IMR-90 (cell line): ENCODE measurements at regions not wholly inside any gene's neighbourhood (a gene's known extent, or its start where the extent isn't known, plus 50 kb on each side); places are given as distances from the start of the nearest gene placed in this dataset.
A peak's percentile ranks its signal among the peaks of the same experiment; 100 is the strongest.

Experiments
- ATAC-seq: fragments of 200-7000 bp; cut with Tn5 transposase; 2 replicates; pipeline ENCODE4 v1.9.1; 2020; ENCODE audit warnings: low read depth, mild to moderate bottlenecking, moderate library complexity
- BruUV-seq: library from RNA; stranded (reverse); fragments of 400-500 nt; replicated peaks from 2 replicates; lab custom pipeline; 2021; lab: Mats Ljungman, UMichigan
- CTCF ChIA-PET: fragments of 300-600 bp; formaldehyde crosslinking; extraction: SDS; loops from one replicate; lab custom pipeline; 2021; ENCODE audit warnings: antibody characterized with exemption; lab: Yijun Ruan, JAX
- POLR2A ChIA-PET: fragments of 300-600 bp; sonication (Branson Sonifier 250); formaldehyde crosslinking; loops from one replicate; lab custom pipeline; 2022; ENCODE audit warnings: antibody characterized with exemption; ENCODE audit not compliant: unreplicated experiment; lab: Charles Lee
- DNase-seq: peaks from one replicate; pipeline ENCODE4 v3.0.0; 2013
- H2AFZ ChIP-seq: replicated peaks from 2 replicates; pipeline ENCODE3; 2013; ENCODE audit warnings: low read length, mild to moderate bottlenecking; ENCODE audit not compliant: poor library complexity
- H2AK5ac ChIP-seq: 2 replicates; pipeline ENCODE4 v1.6.1; 2013; ENCODE audit warnings: low read depth, low read length, inconsistent platforms
- H2AK9ac ChIP-seq: replicated peaks from 2 replicates; pipeline ENCODE3; 2013; ENCODE audit warnings: mild to moderate bottlenecking, low read depth, low read length, moderate library complexity; ENCODE audit not compliant: poor library complexity
- H2BK120ac ChIP-seq: 2 replicates; pipeline ENCODE4 v1.6.1; 2013; ENCODE audit warnings: low read depth, low read length, inconsistent platforms
- H2BK15ac ChIP-seq: 3 replicates; pipeline ENCODE4 v1.6.1; 2013; ENCODE audit warnings: low read depth, low read length, inconsistent platforms
- H2BK20ac ChIP-seq: 2 replicates; pipeline ENCODE4 v1.6.1; 2013; ENCODE audit warnings: low read depth, mild to moderate bottlenecking, inconsistent platforms, low read length, moderate library complexity
- H2BK5ac ChIP-seq: 2 replicates; pipeline ENCODE4 v1.6.1; 2013; ENCODE audit warnings: mild to moderate bottlenecking, low read depth, low read length, inconsistent platforms; ENCODE audit not compliant: poor library complexity, severe bottlenecking
- H3K14ac ChIP-seq: replicated peaks from 2 replicates; pipeline ENCODE4 v1.6.1; 2013; ENCODE audit warnings: low read depth, low read length, inconsistent platforms
- H3K18ac ChIP-seq: 2 replicates; pipeline ENCODE4 v1.6.1; 2013; ENCODE audit warnings: low read depth, low read length, control low read depth
- H3K23ac ChIP-seq: 2 replicates; pipeline ENCODE4 v1.6.1; 2013; ENCODE audit warnings: low read depth, low read length, inconsistent platforms
- H3K27ac ChIP-seq: 2 replicates; pipeline ENCODE4 v1.5.1; 2013; ENCODE audit warnings: mild to moderate bottlenecking, control low read depth, low read length; ENCODE audit not compliant: insufficient read depth
- H3K27me3 ChIP-seq: 2 replicates; pipeline ENCODE4 v1.6.1; 2013; ENCODE audit warnings: low read length; ENCODE audit not compliant: control insufficient read depth, insufficient read depth
- H3K36me3 ChIP-seq: 2 replicates; pipeline ENCODE4 v1.6.1; 2013; ENCODE audit warnings: low read length, mixed read lengths; ENCODE audit not compliant: control insufficient read depth, insufficient read depth
- H3K4ac ChIP-seq: 2 replicates; pipeline ENCODE4 v1.6.1; 2013; ENCODE audit warnings: low read depth, low read length, inconsistent platforms
- H3K4me1 ChIP-seq: 2 replicates; pipeline ENCODE4 v1.6.1; 2013; ENCODE audit warnings: low read length, mixed read lengths; ENCODE audit not compliant: control insufficient read depth, insufficient read depth
- H3K4me2 ChIP-seq: 2 replicates; pipeline ENCODE4 v1.6.1; 2013; ENCODE audit warnings: low read depth, mild to moderate bottlenecking, control low read depth, low read length, moderate library complexity
- H3K4me3 ChIP-seq: 2 replicates; pipeline ENCODE4 v1.5.1; 2013; ENCODE audit warnings: low read depth, mild to moderate bottlenecking, control low read depth, low read length, moderate library complexity; ENCODE audit not compliant: insufficient read depth
- H3K56ac ChIP-seq: 2 replicates; pipeline ENCODE4 v1.6.1; 2013; ENCODE audit warnings: low read length, inconsistent platforms; ENCODE audit not compliant: insufficient read depth; ENCODE audit errors: extremely low read depth
- H3K79me1 ChIP-seq, 2 experiments: 2 replicates each; pipeline ENCODE4 v1.6.1; 2013; ENCODE audit warnings: low read length in 2 of 2, inconsistent platforms in 1 of 2, low read depth in 1 of 2
- H3K9ac ChIP-seq: 2 replicates; pipeline ENCODE4 v1.6.1; 2013; ENCODE audit warnings: low read depth, low read length, control low read depth
- H3K9me1 ChIP-seq: 2 replicates; pipeline ENCODE4 v1.6.1; 2013; ENCODE audit warnings: low read length, inconsistent platforms; ENCODE audit not compliant: insufficient read depth
- H3K9me3 ChIP-seq: 2 replicates; pipeline ENCODE4 v1.6.1; 2013; ENCODE audit warnings: low read length; ENCODE audit not compliant: control insufficient read depth, insufficient read depth
- H4K20me1 ChIP-seq: 2 replicates; pipeline ENCODE4 v1.6.1; 2013; ENCODE audit warnings: low read length, inconsistent platforms; ENCODE audit not compliant: insufficient read depth
- H4K5ac ChIP-seq: 2 replicates; pipeline ENCODE4 v1.6.1; 2013; ENCODE audit warnings: mild to moderate bottlenecking, low read depth, low read length, control low read depth
- H4K8ac ChIP-seq, 2 experiments: 2 replicates each; pipeline ENCODE4 v1.6.1; 2013; ENCODE audit warnings: low read depth in 2 of 2, low read length in 2 of 2, control low read depth in 1 of 2, inconsistent platforms in 1 of 2
- H4K91ac ChIP-seq: 2 replicates; pipeline ENCODE4 v1.6.1; 2013; ENCODE audit warnings: low read depth, low read length, inconsistent platforms; ENCODE audit not compliant: insufficient read depth
- FOS ChIP-seq: fragments of 150-350 bp; IDR thresholded peaks from 2 replicates; pipeline ENCODE4 v1.6.1; 2016; ENCODE audit warnings: low read depth, low read length
- MAFK ChIP-seq: IDR thresholded peaks from 2 replicates; pipeline ENCODE4 v1.6.1; 2012; ENCODE audit warnings: low read depth, low read length, improper control_type of control experiment
- NFE2L2 ChIP-seq: fragments of 150-350 bp; IDR thresholded peaks from 2 replicates; pipeline ENCODE4 v1.6.1; 2016; ENCODE audit warnings: low read depth, mild to moderate bottlenecking, low read length
- WGBS, 2 experiments: methylation state at CpG; one replicate each; pipeline versions ENCODE4 v1.1.5 to v1.1.7; 2013; ENCODE audit warnings: missing lambda C conversion rate in 2 of 2; ENCODE audit not compliant: insufficient read length in 1 of 2; ENCODE audit errors: extremely low coverage in 2 of 2; 5-methylcytosine and 5-hydroxymethylcytosine counted together
- dilution Hi-C: fragments of 300-500 bp; cut with HindIII; formaldehyde crosslinking; loops from one replicate; pipeline ENCODE4 v1.14.3; 2018; ENCODE audit warnings: low sequenced_read_pairs; ENCODE audit not compliant: unreplicated experiment
- in situ Hi-C: fragments of 300-500 bp; cut with MboI; formaldehyde crosslinking; loops from 3 replicates; pipeline ENCODE4 v1.14.3; 2019; ENCODE audit warnings: low sequenced_read_pairs, inconsistent platforms, mixed read lengths
- intact Hi-C: fragments of 100-400 bp; cut with micrococcal nuclease; formaldehyde crosslinking; loops from 2 replicates; pipeline ENCODE4 v1.10.0; 2022

- H2AFZ ChIP-seq, result no peak overlapping the region
- H3K9ac ChIP-seq, result no peak overlapping the region
- no peak overlapping the region for H3K4me3 ChIP-seq
- ATAC-seq, result no peak
- no peak overlapping the region for H4K91ac ChIP-seq
- H2AK5ac ChIP-seq, result no peak overlapping the region
- CTCF ChIA-PET, result no interaction called here
- no peaks in the 10 kb centered on the region for H3K79me1 ChIP-seq
- no peak overlapping the region for H4K5ac ChIP-seq
- no peak overlapping the region for H3K14ac ChIP-seq
- H2AK9ac ChIP-seq, result no peak overlapping the region
- no peak overlapping the region for H3K4ac ChIP-seq
- H3K23ac ChIP-seq, result no peak overlapping the region
- POLR2A ChIA-PET, result no interaction called here
- H4K8ac ChIP-seq, result no peak overlapping the region
- intact Hi-C loops, result no loop called here
- no peaks in the 10 kb centered on the region for H3K9me3 ChIP-seq
- H3K36me3 ChIP-seq, result no peaks in the 10 kb centered on the region
- no peak overlapping the region for H3K18ac ChIP-seq
- no TSS peak for BruUV-seq
- dilution Hi-C loops, result no loop called here
- peaks cover 5% of the 10 kb centered on the region for H3K27me3 ChIP-seq
- no peak overlapping the region for H2BK20ac ChIP-seq
- no CpG with 5 or more reads among the region's 2 CpGs for WGBS, 2 experiments
- H3K27ac ChIP-seq, result no peak overlapping the region
- H3K56ac ChIP-seq, result no peak overlapping the region
- DNase-seq, result no peak
- in situ Hi-C loops, result loop anchor here (10.0 kb wide), 1 partner anchor 602 kb away; no protein-coding TSS in a partner anchor
- TF ChIP-seq FOS, result no peak
- TF ChIP-seq NFE2L2, result no peak
- peak; percentile 39; the same call in 1 of the 2 replicates for TF ChIP-seq MAFK
- no peaks in the 10 kb centered on the region for H4K20me1 ChIP-seq
- no peak overlapping the region for H2BK5ac ChIP-seq
- no peaks in the 10 kb centered on the region; the same call in 1 of the 2 replicates for H3K9me1 ChIP-seq
- no peak overlapping the region for H2BK120ac ChIP-seq
- H3K4me1 ChIP-seq, result no peaks in the 10 kb centered on the region
- no peak overlapping the region for H2BK15ac ChIP-seq
- H3K4me2 ChIP-seq, result no peak overlapping the region
These were observed 54.3 kb upstream of the HPGDS start for GRCh38 chr4:94396984-94397383.
